Stimulated activated CD8-positive, alpha-beta memory T cell treated with anti-CD3 and anti-CD28 coated beads, Interleukin-12 subunit alpha, Interleukin-12 subunit beta, amount 100 ng/mL, for 1 hour (primary cell): ENCODE measurements at regions not wholly inside any gene's neighbourhood (a gene's known extent, or its start where the extent isn't known, plus 50 kb on each side); places are given as distances from the start of the nearest gene placed in this dataset.

Source experiments
- DNase-seq: peaks from one replicate; pipeline ENCODE4 v3.0.0-alpha.2; 2020; ENCODE audit warnings: low read depth

- DNase-seq = no peak
Observed at GRCh38 chr1:98382986-98383740, 278.4 kb upstream of the SNX7 start.

GRCh38 chr1:98382586-98382985 lies 278.9 kb upstream of the SNX7 start:
- DNase-seq = no peak

- no peak for DNase-seq
Observed at GRCh38 chr1:98374098-98374497, 287.4 kb upstream of the SNX7 start.

- no peak for DNase-seq
Observed at GRCh38 chr1:98373056-98373455, 288.5 kb upstream of the SNX7 start.

- no peak for DNase-seq
Observed at GRCh38 chr1:98371764-98372163, 289.8 kb upstream of the SNX7 start.

- no peak for DNase-seq
Observed at GRCh38 chr1:98369463-98369862, 292.1 kb upstream of the SNX7 start.

- no peak for DNase-seq
Observed at GRCh38 chr1:98368995-98369394, 292.5 kb upstream of the SNX7 start.

- no peak for DNase-seq
Observed at GRCh38 chr1:98367426-98367825, 294.1 kb upstream of the SNX7 start.

- DNase-seq = no peak
Observed at GRCh38 chr1:98366343-98366742, 295.2 kb upstream of the SNX7 start.

GRCh38 chr1:98364544-98364943 lies 297.0 kb upstream of the SNX7 start:
- DNase-seq = no peak

- DNase-seq = no peak
Observed at GRCh38 chr1:98360864-98361263, 300.7 kb upstream of the SNX7 start.

GRCh38 chr1:98355656-98356383 lies 305.7 kb upstream of the SNX7 start:
- DNase-seq = no peak

- DNase-seq = no peak
Observed at GRCh38 chr1:98352378-98352777, 309.1 kb upstream of the SNX7 start.

- DNase-seq = no peak
Observed at GRCh38 chr1:98351561-98351960, 310.0 kb upstream of the SNX7 start.

GRCh38 chr1:98345417-98345816 lies 316.1 kb upstream of the SNX7 start:
- no peak for DNase-seq

- no peak for DNase-seq
Observed at GRCh38 chr1:98344731-98345130, 316.8 kb upstream of the SNX7 start.

- DNase-seq = no peak
Observed at GRCh38 chr1:98342566-98342965, 319.0 kb upstream of the SNX7 start.

- no peak for DNase-seq
Observed at GRCh38 chr1:98340511-98340910, 321.0 kb upstream of the SNX7 start.

GRCh38 chr1:98336472-98337083 lies 324.9 kb upstream of the SNX7 start:
- no peak for DNase-seq

GRCh38 chr1:98333936-98334335 lies 327.6 kb upstream of the SNX7 start:
- DNase-seq = no peak

- DNase-seq = no peak
Observed at GRCh38 chr1:98333406-98333805, 328.1 kb upstream of the SNX7 start.

- DNase-seq = no peak
Observed at GRCh38 chr1:98331718-98332311, 329.7 kb upstream of the SNX7 start.

- no peak for DNase-seq
Observed at GRCh38 chr1:98331243-98331642, 330.3 kb upstream of the SNX7 start.
